AG10803 (cell line): ENCODE measurements at regions not wholly inside any gene's neighbourhood (a gene's known extent, or its start where the extent isn't known, plus 50 kb on each side); places are given as distances from the start of the nearest gene placed in this dataset.

Experiments used
- DNase-seq: peaks from one replicate; pipeline ENCODE4 v3.0.0; 2010; ENCODE audit warnings: low read depth
- H3K4me3 ChIP-seq: 2 replicates; pipeline ENCODE4 v1.5.1; 2011; ENCODE audit warnings: mild to moderate bottlenecking, low read length, control low read depth
- CTCF ChIP-seq: conservative IDR thresholded peaks from 2 replicates; pipeline ENCODE4 v1.5.1; 2011; ENCODE audit warnings: mild to moderate bottlenecking, low read length, control low read depth, inconsistent platforms

GRCh38 chr9:89745601-89746376 lies 141.0 kb downstream of the GADD45G start:
- DNase-seq: no peak
- TF ChIP-seq CTCF: no peak

GRCh38 chr9:89746385-89747116 lies 141.7 kb downstream of the GADD45G start:
- no peak for TF ChIP-seq CTCF
- H3K4me3 ChIP-seq: no peak overlapping the region
- DNase-seq: peak; percentile 46

More at GRCh38 chr9:89745601-89746376, 141.0 kb downstream of the GADD45G start:
- H3K4me3 ChIP-seq: no peak overlapping the region

DNA sequence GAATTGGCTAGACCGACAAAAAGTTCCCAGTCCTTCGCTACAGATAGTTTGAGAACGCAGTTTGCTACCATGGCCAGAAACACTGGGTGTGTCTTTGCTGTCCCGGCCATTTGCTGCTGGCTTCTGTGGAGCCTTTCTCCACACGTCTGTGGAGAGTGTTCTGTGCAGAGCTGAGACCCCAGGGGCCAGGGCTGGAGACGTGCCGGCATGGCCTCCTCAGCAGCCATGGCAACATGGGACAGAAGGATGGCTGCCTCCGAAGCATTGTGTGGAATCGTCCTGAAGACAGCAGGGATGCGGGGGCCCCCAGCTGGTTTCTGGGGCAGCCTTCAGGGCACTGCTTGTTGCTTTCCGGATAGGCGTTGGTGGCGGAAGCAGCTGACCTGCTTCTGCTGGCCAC lies 142.8 kb downstream of the GADD45G start:
- TF ChIP-seq CTCF: no peak

DNA sequence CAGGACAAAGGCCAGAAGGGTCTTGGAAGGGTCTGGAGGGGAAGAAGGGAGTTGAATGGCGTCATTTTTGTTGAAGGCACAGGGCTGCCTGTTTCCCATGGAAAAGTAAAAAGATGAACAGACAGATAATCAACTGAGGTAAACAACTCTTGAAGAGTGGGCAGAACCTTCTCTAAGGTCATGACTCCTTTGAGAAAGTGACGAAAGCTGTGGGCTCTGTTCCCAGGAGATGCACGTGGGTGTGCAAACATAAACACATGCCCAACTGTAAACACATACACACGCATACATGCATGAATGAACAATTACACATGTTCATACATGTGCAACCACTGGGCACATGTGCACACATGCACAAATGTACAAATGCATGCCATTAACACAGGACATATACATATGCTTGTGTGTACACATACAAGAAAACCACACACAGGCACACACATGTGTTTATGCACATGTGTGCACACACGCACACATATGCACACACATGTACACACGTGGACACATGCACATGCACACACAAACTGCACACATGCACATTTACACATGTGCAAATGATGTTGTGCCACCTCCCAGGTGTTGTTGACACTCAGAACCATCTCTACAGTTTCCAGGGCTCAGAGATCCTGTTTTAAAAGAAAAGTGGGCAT lies 143.3 kb downstream of the GADD45G start:
- DNase-seq: no peak
- no peak for TF ChIP-seq CTCF
- no peak overlapping the region for H3K4me3 ChIP-seq

More for the DNA sequence above, 142.8 kb downstream of the GADD45G start:
- no peak overlapping the region for H3K4me3 ChIP-seq
- DNase-seq: no peak

DNA sequence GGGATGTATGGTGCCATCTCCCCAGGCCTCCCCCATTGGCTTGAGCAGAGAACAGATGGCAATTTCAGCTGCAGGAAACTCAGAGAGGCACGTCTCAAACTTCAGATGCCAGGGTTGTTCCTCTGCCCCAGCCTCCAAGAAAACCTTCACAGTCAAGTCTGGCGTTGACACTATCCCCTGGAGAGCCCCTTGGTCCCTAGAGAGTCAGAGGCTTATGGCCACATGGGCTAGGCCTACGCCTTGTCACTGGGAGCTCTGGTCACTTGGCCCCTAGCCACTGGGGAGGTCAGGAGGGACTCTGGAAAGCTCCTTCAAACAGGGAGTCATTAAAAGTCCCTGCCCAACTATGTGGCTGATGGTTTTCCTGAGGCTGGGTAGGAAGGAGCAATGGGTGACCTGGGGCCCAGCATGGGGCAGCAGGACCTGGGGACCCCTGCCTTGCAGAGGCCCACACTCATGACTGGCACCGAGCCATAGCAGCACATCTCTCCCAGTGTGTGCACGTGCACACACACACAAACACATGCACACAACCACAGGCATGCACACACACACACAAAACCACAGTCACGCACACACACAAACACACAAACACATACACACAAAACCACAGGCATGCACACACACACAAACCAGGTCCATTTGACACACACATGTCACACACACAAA lies 144.2 kb downstream of the GADD45G start:
- TF ChIP-seq CTCF: no peak
- DNase-seq: no peak

DNA sequence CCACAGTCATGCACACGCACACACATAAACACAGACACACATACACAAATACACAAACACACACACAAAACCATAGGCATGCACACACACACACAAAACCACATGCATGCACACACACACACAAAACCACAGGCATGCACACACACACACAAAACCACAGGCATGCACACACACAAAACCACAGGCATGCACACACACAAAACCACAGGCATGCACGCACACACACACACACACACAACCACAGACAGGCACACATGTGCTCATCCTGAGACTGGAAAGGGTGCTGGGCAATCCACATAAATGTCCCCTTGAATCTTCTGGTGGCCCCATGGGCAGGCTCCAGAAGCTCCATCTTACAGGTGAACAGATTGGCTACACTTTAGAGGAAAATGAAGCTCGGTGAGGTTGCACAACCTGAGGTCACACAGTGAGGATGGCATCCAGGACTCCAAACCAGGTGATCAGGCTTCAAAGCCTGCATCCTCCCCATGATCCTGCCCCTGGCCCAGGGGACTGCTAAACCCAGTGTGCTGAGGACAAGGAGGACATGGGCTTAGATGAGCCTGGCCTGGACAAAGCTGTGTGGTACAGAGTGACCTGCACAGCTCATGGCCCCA lies 144.8 kb downstream of the GADD45G start:
- H3K4me3 ChIP-seq: no peak overlapping the region
- no peak for TF ChIP-seq CTCF
- DNase-seq: peak; percentile 25

More for the DNA sequence above, 144.2 kb downstream of the GADD45G start:
- no peak overlapping the region for H3K4me3 ChIP-seq
